PFSK-1 (cell line): ENCODE measurements at regions not wholly inside any gene's neighbourhood (a gene's known extent, or its start where the extent isn't known, plus 50 kb on each side); places are given as distances from the start of the nearest gene placed in this dataset.

Experiments used
- POLR2AphosphoS5 ChIP-seq: IDR thresholded peaks from 2 replicates; pipeline ENCODE4 v1.6.1; 2012; ENCODE audit warnings: low read depth, mild to moderate bottlenecking, control low read depth, low read length, moderate library complexity
- TAF1 ChIP-seq: IDR thresholded peaks from 2 replicates; pipeline ENCODE4 v1.6.1; 2012; ENCODE audit warnings: low read length, control low read depth, borderline replicate concordance; ENCODE audit not compliant: insufficient read depth

- no peak for TF ChIP-seq TAF1
- TF ChIP-seq POLR2AphosphoS5, result no peak
Measured at GRCh38 chr18:64734063-64734462, 585.2 kb upstream of the LINC00305 start.
